ENCODE measurements at regions not wholly inside any gene's neighbourhood (a gene's known extent, or its start where the extent isn't known, plus 50 kb on each side); places are given as distances from the start of the nearest gene placed in this dataset.

DNA sequence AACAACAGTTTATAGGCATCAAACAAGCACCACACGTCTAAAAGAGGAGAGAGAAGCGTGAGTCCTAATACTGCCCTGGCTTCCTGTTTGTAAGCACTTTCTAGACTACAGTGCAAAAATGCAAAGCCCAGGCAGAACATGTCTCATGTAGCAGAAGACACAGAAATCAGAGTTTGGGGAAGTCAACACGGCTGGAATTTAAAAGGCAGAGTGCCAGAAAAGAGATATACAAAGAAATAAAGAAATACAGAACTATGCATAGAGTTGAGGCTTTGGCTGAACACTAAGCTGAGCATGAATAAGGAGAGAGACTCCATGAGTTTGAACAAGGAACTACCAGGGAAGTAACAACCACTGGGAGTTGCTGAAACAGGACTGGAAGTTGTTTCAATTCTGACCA lies 566.6 kb upstream of the NR5A2 start:
- TF ChIP-seq, protein P1, sequence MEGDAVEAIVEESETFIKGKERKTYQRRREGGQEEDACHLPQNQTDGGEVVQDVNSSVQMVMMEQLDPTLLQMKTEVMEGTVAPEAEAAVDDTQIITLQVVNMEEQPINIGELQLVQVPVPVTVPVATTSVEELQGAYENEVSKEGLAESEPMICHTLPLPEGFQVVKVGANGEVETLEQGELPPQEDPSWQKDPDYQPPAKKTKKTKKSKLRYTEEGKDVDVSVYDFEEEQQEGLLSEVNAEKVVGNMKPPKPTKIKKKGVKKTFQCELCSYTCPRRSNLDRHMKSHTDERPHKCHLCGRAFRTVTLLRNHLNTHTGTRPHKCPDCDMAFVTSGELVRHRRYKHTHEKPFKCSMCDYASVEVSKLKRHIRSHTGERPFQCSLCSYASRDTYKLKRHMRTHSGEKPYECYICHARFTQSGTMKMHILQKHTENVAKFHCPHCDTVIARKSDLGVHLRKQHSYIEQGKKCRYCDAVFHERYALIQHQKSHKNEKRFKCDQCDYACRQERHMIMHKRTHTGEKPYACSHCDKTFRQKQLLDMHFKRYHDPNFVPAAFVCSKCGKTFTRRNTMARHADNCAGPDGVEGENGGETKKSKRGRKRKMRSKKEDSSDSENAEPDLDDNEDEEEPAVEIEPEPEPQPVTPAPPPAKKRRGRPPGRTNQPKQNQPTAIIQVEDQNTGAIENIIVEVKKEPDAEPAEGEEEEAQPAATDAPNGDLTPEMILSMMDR (IDR thresholded peaks at IDR 0.05) = no peak
- TF ChIP-seq POLR2A (IDR thresholded peaks at IDR 0.05) = no peak

Measured in vagina (tissue), 2 donors.